HK-2 (cell line): ENCODE measurements at regions not wholly inside any gene's neighbourhood (a gene's known extent, or its start where the extent isn't known, plus 50 kb on each side); places are given as distances from the start of the nearest gene placed in this dataset.
A peak's percentile ranks its signal among the peaks of the same experiment; 100 is the strongest.

Source experiments
- DNase-seq: peaks from one replicate; pipeline ENCODE4 v3.0.0-alpha.2; 2018; ENCODE audit not compliant: unreplicated experiment

DNA sequence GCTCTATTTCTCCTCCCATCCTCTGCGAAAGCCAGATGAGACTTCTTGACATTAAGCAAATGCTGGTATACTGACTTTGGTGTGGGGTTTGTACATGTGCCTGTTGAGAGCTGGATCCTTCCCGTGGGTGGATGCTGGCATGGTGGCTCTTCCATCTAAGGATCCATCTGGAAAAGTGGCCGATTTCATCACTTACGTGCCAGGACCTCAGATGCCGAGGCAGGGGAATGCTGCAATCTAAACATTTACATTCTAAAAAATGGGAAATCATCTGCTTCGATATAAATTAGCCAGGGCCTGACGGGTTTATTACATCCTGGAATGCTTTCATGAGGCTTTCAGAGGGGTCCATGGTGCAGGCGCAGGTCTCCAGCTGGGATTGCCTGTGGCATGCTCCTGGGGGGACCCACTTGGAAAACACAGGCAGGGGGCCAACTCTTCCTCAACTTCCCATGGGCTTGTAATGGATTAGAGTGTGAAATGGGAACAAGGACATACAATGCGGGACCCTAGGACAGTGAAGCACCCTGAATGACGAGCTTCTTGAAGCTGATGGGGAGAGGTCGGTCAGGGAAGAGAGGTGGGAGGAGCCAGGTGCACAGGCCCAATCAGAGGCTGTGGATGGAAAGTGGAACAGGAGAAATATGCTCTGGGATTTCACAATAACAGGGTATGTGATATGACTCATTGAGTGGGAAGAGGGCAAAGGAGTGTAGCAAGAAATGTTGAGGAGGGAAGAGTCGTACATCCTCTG lies 105.5 kb upstream of the PITX1 start:
- DNase-seq = no peak

DNA sequence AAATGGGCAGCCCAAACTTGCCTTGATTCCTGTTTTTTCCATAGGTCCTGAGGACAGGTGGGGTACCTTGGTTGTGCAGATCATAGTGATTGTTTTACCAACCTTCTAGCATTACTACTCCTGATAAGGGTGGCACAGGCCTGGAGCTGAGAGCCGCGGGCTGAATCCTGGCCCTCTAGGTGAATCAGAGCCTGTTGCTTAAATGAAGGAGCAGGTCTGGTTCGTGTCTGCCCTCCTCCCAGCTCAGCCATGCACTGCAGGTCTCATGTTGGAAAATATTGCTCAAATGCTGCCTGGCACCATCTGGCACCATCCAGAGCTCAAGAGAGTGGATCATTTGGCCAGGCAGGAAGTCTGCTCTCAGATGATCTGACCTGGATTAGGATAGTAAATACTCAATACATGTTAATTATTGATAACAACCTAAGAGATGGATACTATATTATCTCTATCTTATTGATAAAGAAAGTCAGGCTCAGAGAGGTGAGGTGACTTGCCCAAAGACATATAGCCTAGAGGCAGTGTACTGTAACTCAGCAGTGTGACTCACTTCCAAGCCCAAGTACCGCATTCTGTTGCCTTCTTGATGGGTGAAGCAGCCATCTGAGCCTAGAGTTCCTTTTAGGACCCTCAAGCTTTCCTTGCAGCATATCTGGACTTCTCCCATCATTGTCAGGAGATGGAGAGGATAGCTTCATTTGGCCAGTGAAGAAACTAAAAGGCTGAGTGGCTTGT lies 104.3 kb upstream of the PITX1 start:
- DNase-seq = no peak

DNA sequence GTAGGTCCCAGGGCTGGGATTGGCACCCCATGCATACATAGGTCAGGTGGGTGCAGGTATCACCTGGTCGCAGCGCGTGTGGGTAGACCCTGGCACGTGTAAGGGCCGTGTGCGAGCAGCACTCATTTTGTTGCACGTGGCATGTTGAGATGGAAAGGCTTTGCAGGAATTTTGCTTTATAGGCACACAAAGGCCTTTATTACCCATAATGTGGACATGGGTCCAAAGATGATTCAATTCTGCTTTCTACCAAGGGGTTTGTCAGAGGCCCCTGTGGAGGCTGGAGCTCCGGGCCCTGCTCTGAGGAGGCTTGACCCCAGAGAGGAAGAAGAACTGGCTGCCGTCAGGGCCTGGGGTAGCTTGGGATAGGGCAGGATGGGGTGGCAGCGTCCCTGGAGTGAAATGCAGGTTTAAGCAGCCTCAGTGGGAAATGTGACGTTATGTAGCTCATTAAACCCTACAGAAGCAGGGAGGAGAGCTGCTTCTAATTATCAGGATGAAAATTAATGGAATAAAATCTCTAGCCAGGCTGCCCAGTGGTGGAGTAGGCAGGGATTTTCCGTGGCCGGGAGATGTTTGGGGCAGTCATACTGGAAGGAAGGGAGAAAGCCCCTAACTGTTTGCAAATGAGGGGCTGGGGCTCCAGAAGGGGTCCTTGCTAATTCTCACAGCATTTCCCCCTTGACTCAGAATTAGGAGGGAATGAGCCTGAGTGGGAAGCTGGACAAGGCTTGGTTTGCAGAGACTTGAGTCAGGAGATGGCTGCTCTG lies 103.3 kb upstream of the PITX1 start:
- DNase-seq = no peak

DNA sequence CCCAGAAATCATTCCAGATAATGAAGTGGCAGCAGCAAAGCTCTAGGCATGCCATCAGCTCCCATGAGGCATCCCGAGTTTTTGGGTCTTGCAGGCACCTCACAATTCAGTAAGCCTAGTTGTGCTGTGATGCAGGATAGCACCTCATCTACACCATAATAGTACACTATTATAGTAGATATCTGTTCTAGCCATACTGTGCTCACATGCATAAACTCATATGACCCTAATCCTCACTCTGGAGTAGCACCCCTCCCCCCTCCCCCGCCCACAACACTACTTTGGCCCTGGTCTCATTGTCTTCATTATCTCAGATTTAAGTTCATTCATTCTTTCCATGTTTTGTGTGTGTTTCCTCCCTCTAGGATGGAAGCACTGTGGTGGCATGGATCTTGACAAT lies 102.5 kb upstream of the PITX1 start:
- no peak for DNase-seq

DNA sequence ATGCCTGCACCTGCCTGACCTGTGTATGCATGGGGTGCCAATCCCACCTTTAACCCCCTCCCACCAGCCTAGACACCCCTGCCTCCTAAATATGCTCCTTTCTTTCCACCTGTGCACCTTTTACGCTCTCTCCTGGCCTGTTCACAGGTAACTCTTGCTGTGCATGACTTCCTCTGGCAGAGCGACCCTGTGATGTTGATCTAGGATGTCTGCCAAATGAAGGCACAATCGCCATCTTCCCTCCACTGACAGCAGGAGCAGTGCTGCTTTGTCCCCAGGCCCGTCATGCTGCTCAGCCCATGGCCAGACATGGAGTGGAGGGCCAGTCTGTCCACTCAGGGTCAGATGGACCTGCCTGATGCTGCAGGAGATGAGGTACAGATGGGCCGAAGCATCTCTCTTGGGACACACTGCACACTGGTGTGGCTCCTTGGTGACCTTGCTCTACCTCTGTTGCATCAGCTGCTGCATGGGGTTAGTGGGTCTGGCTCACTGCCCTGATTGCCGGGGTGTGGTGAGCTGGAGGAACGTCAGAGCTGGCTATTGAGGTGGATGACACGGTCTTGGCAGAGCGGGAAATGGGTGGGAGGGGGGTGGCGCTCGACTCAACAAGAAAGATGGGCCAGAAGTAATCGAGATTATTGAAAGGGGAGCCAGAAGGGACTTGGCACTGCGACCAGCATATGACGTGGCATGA lies 101.7 kb upstream of the PITX1 start:
- DNase-seq = no peak

DNA sequence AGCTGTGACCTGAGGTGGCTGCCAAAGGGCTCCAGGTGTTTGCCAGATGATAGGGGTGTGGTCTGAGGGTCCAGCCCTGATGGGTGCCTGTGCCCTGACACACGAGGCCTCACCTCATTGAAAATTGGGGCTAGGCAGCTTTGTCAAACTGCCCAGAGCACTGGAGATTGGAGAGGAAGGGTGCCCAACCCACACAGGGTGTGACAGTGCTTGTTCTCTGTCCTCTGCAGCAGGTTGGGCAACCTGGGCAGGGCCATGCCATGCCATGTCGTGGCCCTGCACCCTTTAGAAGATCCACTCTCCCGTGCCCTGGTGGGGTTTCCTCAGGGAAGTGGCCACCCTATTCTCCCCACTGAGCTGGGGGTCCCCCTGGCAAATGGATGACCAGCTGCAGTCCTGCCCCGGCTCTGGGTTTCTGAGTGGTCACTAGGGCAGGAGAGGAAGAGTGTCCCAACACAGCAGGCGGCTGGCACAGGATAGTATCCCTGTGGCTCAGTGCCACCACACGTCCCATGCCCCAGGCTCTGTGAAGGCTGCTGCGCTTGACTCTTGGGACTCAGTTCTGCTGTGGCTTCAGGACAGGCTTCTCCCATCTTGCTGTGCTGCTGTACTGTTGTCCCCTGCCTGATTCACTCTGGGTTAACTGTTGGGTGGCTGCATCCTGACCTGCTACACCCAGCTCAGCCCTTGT lies 100.8 kb upstream of the PITX1 start:
- DNase-seq = no peak

DNA sequence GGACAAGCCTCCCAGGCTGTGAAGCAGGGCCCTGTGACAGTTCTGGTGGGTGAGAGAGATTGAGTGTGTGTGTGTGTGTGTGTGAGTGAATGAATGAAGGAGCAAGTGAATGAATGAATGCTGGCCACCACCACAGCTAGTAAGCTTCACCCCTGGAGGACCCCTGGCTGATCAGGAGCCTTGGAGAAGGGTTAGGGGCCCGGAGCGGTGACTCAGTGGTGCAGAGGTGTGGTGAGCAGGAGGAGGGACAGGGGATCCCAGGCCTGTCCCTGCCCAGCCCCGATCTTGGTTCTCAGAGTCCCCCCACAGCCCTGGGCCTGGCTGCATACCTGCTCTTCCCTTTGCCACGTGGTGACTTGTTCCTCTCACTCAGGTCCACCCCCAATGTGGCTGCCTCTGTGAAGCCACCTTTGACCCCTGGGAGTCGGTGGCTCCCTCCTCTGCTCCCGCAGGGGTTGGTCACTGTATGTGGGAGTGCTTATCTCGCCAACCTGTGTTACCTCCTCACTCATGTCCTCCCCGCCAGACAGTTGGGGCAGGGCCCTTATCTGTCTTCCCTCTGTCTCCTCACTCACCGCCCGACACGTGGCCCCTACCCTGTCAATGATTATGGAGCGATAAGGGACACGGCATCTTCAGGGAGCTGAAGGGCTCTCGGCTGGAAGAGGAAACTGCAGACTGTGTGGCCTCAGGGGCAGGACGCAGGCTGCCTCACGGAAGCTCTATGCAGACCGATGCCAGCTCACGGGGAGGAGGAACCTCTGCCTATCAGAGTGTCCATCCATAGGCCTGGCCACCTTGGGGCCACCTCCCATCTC lies 99.9 kb upstream of the PITX1 start:
- DNase-seq = peak; percentile 42

DNA sequence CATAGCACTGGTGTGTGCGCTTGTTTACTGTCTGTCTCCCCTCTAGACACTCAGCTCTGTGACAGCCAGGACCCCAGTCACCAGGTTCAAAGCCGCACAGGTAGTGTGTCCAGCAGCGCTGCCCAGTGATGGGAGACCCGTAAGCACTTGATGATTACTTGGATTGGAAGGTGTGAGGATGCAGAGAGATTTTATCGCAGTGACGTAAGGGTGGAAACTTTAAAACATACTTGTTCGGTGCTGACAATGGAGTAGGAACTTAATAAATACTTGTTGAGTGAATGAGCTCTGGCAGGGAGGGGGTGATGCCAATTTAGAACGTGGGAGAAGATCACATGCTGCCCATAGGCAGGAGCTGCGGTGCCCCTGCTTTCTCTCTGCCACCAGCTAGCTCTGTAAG lies 99.2 kb upstream of the PITX1 start:
- DNase-seq = no peak

DNA sequence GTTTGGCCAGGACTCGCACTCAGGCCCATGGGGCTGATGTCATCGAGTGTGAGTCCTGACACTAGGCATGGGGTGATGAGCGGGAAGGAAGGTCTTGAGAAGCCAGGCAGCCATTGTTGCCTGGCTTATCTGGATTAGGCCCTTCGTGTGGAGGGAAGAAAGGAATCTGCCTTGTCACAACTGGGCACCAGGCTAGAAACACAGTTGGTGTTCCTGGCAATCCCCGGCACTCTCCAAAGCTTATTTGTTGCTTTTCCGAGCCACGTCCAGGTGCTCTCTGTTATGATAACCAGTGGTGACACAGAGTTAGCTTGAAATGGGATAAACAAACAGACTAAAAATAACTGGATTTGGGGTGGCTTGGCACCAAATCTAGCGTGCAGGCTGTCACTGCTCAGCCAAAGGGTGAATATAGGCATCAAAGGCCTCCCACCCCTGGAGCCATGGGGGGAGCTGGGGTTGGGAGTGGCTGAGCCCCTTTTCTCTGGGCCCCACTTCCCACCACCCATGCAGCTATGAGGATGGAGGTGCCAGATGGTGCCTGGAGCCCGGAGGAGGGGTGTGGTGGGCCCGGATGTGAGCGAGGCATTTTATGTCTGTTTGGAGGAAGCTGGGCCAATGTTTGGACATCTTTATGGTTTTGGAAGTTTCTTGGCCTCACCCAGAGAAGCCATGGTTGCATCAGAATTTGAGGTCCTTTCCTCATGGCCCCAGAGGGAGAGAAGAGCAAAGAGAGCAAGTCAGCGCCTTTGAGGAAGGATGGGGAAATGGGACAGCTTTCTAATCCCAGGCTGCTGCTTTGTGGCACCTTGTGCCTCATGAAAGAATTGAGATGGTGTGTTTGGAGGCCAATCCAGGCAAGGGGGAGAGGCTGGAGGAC lies 98.0 kb upstream of the PITX1 start:
- DNase-seq = no peak

DNA sequence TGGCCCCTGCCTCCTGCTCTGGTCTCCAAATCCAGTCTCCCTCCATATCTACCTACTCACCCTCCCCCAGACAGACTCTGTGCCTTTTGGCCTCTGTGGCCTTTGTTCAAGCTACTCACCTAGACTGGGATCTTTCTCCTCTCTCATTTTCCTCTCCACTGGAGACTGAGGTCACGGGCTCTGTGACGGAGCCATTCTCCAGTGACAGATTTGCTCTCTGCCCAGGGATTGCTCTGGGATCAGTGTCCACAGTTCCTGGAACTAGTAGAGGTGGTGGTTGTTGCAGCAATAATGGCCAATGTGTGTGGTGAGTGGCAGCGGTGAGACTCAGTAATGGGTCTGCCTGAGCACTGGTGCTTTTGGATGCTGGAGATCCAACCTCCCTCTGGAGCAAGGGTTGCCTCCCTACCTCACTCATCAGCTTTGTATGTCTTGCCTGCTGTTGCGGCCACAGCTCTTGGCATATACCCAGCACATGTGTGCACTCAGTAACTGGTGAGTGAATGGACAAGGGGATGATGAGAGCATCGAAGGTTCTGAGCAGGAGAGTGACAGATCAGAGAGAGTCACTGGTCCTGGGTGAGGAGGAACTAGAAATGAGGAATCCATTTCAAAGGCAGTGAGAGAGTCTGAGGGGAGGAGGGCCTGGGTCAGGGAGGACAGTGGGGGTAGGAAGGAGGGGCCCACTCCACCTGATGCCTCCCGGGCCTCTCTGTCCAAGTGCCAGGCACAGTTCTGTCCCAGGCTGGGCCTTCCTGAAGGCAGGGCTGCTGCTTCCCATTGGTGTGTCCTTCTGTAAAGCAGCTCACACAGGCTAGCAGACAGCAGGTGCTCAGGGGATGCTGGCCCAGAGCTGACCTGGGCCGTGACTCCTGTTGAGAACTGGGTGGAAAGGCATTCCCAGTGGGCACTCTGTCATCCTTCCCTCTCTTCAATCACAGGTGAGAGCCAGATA lies 96.5 kb upstream of the PITX1 start:
- no peak for DNase-seq

DNA sequence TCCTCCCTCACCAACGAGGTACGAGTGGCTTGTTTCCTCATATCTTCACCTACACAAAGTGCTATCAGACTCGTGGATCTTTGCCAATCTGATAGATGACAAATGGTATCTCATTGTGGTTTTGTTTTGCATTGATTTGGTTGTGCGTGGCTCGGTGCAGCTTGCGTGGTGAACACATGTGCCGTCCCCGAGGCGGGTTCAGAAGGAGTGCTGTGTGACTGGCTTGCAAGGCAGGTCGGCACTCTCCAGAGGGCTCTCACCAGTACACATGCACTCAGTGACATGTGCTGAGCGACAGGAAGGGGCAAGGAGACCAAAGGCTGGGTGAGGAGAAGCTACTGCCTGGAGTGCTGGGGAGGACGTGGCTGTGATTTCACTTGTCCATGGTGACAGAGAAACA lies 95.3 kb upstream of the PITX1 start:
- DNase-seq = no peak

DNA sequence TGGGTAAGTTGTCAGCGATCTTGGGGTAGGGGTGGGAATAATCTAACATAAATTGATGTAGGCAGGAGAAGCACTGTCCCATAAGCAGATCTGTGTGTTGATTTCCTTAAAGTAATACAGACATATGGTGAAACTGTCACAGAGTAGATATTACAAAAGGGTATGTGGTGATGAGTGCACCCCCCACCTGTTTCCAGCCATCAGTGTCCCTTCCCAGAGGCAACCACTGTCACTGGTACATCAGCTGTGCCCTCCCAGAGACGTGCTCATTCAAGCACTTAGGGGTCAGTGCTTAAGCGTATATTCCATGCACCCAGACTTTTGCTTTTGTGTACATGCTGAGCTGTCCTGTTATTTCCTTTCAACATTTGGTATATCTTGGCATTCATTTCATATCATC lies 94.3 kb upstream of the PITX1 start:
- no peak for DNase-seq

DNA sequence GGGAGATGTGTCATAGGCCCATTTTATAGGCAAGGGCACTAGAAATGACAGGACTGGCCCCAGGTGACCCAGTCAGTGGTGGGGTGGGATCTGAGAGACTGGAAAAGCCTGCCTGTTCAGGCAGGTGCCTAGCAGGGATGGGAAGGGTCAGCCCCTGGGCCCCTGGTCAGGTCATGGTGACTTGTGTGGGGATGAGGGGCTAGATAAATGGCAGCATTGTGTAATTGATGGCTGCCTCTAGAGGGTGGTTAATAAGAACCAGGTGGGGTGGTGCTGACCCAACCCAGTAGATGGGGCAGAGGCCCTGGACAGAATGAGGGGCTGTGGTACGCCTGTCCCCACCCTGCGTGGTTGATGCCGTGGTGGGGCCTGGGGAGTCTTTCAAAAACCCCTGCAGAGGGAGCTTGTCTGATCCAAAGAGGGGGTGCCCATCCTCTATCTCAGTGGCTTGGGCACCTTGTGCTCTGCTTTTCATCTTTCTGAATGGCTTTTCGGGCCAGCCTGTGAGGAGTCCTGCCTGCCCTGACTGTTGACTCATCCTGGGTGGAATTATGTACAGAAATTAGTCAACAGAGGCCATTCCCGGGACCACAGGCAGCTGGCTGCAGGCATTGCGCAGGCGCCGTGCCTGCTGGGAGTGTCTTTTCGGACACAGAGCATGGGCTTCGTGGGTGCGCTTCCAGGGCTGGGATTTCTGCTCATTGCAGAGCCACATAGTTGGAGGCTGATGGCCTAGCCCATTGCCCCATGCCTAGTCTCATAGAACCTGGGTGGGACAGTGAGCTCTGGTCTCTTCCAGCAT lies 93.6 kb upstream of the PITX1 start:
- peak; percentile 16 for DNase-seq

DNA sequence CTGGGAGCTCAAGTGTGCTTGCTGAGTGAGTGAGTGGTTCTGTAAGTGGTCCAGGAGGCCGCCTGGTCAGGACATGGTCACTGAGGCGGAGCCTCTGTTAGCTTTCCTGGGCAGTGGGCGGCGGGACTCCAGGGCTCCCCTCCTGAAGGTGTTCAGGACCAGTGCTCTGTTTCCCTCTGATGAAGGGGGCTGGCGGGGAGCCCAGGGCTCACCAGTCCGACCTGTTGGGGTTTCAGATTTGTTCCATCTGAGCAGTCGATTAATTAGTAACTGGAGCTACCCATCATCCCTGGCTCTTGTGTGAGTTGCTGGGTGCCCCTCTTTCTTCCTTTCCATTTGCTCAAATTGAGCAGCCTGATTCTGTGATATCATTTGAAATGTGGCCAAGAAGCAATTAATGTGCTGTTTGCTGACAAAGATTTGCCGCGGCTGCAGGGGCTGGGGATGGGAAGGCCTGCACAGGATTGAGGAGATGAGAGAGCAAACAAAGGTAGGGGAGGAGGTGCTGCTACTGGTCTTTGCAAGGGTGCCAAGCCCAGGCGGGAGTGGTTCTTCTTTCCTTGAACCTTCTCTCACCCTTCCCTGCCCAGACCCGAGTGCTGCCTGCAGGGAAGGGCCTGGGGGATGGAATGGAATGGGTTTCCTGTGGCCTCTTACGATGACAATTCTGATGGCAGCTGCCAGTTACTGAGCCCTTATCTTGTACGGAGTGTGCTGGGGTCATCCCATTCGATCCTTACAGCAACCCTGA lies 92.8 kb upstream of the PITX1 start:
- no peak for DNase-seq

DNA sequence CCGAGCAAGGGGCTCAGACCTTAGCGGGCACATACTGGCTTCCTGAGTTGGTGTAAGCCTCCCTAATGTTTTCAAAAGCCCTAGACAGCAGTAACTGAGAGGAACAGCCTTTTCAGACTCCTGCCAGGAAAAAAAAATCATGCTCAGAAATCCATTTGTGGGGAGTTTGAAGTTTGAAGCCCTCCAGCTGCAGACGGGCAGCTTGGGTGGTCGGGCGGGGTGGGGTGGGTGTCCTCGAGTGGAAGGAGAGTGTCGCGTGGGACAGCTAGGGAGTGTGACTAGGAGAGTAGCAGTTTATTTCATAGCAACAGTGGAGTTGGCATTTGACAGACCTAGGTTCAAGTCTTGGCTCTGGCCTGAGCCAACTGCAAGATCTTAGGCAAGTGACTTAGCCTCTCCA lies 90.7 kb upstream of the PITX1 start:
- no peak for DNase-seq

DNA sequence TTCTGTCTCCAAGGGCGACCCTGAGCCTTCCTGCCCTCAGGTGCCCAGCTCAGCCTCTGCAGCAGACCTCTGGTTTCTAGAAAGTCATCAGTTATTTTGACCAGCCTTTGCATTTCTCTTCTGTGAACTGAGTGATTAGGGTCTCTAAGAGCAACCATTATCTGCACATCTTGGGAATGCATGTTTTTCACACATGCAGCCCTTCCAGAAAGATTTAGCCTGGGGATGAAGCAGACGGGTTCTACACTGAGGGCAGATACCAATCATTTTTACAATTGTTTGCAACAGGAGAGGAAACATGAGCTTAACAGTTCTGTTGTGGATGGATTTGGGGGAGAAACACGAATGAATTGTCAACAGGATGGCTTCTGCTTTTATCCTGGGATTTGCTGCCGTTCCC lies 90.1 kb upstream of the PITX1 start:
- no peak for DNase-seq

DNA sequence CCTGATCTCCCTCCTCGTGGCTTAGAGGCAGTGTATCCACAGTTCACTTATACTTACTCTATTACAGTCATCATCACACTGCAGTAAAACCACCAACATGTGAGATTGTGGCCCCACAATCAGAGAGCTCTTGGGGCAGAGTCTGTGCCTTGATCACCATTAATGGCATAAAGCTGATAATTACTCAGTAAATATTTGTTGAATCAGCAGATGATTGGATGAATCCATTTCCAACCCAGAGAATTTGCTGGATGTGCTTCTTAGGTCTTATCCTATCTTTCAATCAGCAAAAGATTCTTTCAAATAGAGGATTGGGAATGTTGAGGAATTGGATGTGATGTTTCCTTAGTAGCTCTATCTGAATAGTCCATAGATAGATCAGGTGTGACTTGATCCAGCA lies 88.8 kb upstream of the PITX1 start:
- no peak for DNase-seq
